GM06990 (cell line): ENCODE measurements at regions not wholly inside any gene's neighbourhood (a gene's known extent, or its start where the extent isn't known, plus 50 kb on each side); places are given as distances from the start of the nearest gene placed in this dataset.

Experiments
- DNase-seq: peaks from one replicate; pipeline ENCODE4 v3.0.0-alpha.2; 2011; ENCODE audit not compliant: insufficient read length; ENCODE audit errors: extremely low read depth
- H3K27me3 ChIP-seq: replicated peaks from 2 replicates; pipeline ENCODE4 v1.6.0; 2011; ENCODE audit warnings: low read length; ENCODE audit not compliant: control insufficient read depth, insufficient read depth
- H3K36me3 ChIP-seq: 2 replicates; pipeline ENCODE4 v1.5.1; 2011; ENCODE audit warnings: low read length; ENCODE audit not compliant: control insufficient read depth, insufficient read depth
- H3K4me3 ChIP-seq: replicated peaks from 2 replicates; pipeline ENCODE4 v1.5.1; 2011; ENCODE audit warnings: low read depth, mild to moderate bottlenecking, control low read depth, low read length
- CTCF ChIP-seq: IDR thresholded peaks from 2 replicates; pipeline ENCODE4 v1.5.1; 2011; ENCODE audit warnings: low read length, control low read depth, mild to moderate bottlenecking, inconsistent platforms; ENCODE audit not compliant: insufficient read depth, poor library complexity, severe bottlenecking

- DNase-seq = no peak
- no peak for TF ChIP-seq CTCF
- no peaks in the 10 kb centered on the region for H3K27me3 ChIP-seq
- no peaks in the 10 kb centered on the region for H3K36me3 ChIP-seq
- no peak overlapping the region for H3K4me3 ChIP-seq
These were observed 110.9 kb downstream of the ASB7 start for GRCh38 chr15:100713163-100713867.

- Histone ChIP-seq H3K27me3 (no peaks in the 10 kb centered on the region), H3K36me3 (no peaks in the 10 kb centered on the region), H3K4me3 (no peak overlapping the region)
- DNase-seq = no peak
- TF ChIP-seq CTCF = no peak
These were observed 111.8 kb downstream of the ASB7 start for GRCh38 chr15:100714034-100714748.

- no peak overlapping the region for H3K4me3 ChIP-seq
- no peaks in the 10 kb centered on the region for H3K36me3 ChIP-seq
- no peak for TF ChIP-seq CTCF
- H3K27me3 ChIP-seq = no peaks in the 10 kb centered on the region
- DNase-seq = no peak
These were observed 112.5 kb downstream of the ASB7 start for GRCh38 chr15:100714749-100715342.

GRCh38 chr15:100715571-100716455, 113.4 kb downstream of the ASB7 start:
- no peak for TF ChIP-seq CTCF

GRCh38 chr15:100716456-100717085, 114.2 kb downstream of the ASB7 start:
- TF ChIP-seq CTCF = no peak
- DNase-seq = no peak
- Histone ChIP-seq H3K27me3 (no peaks in the 10 kb centered on the region), H3K36me3 (no peaks in the 10 kb centered on the region), H3K4me3 (no peak overlapping the region)

More at GRCh38 chr15:100715571-100716455, 113.4 kb downstream of the ASB7 start:
- no peak for DNase-seq
- H3K27me3 ChIP-seq = no peaks in the 10 kb centered on the region
- no peak overlapping the region for H3K4me3 ChIP-seq
- no peaks in the 10 kb centered on the region for H3K36me3 ChIP-seq
